LNCaP clone FGC (cell line): ENCODE measurements at regions not wholly inside any gene's neighbourhood (a gene's known extent, or its start where the extent isn't known, plus 50 kb on each side); places are given as distances from the start of the nearest gene placed in this dataset.

Experiments used
- DNase-seq: peaks from one replicate; pipeline ENCODE4 v3.0.0-alpha.2; 2011; ENCODE audit warnings: low read depth
- H3K4me3 ChIP-seq: 2 replicates; pipeline ENCODE4 v1.5.1; 2011; ENCODE audit warnings: mild to moderate bottlenecking, low read depth, low read length, control low read depth
- TF ChIP-seq, protein P1 (sequence below): IDR thresholded peaks from 2 replicates; pipeline ENCODE4 v1.5.1; 2012; ENCODE audit warnings: mild to moderate bottlenecking; ENCODE audit not compliant: control insufficient read depth, insufficient read depth; ENCODE audit errors: extremely low read depth

DNA sequence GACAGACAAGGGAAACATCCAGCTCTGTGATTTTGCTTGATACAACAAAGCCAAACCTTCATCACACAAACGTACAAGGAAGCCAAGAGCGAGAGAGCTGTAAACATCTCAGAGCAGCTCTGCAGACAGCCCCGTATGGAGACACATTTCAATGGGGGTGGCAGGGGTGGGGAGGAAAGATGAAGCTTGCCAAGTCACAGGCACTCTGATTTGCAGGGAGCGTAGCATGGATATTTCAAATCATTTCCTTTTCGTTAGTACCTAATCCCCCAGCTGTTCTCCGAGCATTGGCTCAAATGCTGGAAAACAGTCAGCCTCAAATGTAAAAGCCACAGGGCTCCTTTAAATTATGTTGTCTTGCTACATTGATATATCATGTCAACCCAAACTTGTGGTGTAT lies 458.9 kb upstream of the CADM1 start:
- TF ChIP-seq, protein P1, sequence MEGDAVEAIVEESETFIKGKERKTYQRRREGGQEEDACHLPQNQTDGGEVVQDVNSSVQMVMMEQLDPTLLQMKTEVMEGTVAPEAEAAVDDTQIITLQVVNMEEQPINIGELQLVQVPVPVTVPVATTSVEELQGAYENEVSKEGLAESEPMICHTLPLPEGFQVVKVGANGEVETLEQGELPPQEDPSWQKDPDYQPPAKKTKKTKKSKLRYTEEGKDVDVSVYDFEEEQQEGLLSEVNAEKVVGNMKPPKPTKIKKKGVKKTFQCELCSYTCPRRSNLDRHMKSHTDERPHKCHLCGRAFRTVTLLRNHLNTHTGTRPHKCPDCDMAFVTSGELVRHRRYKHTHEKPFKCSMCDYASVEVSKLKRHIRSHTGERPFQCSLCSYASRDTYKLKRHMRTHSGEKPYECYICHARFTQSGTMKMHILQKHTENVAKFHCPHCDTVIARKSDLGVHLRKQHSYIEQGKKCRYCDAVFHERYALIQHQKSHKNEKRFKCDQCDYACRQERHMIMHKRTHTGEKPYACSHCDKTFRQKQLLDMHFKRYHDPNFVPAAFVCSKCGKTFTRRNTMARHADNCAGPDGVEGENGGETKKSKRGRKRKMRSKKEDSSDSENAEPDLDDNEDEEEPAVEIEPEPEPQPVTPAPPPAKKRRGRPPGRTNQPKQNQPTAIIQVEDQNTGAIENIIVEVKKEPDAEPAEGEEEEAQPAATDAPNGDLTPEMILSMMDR: no peak
- no peak for DNase-seq
- H3K4me3 ChIP-seq: no peak overlapping the region

DNA sequence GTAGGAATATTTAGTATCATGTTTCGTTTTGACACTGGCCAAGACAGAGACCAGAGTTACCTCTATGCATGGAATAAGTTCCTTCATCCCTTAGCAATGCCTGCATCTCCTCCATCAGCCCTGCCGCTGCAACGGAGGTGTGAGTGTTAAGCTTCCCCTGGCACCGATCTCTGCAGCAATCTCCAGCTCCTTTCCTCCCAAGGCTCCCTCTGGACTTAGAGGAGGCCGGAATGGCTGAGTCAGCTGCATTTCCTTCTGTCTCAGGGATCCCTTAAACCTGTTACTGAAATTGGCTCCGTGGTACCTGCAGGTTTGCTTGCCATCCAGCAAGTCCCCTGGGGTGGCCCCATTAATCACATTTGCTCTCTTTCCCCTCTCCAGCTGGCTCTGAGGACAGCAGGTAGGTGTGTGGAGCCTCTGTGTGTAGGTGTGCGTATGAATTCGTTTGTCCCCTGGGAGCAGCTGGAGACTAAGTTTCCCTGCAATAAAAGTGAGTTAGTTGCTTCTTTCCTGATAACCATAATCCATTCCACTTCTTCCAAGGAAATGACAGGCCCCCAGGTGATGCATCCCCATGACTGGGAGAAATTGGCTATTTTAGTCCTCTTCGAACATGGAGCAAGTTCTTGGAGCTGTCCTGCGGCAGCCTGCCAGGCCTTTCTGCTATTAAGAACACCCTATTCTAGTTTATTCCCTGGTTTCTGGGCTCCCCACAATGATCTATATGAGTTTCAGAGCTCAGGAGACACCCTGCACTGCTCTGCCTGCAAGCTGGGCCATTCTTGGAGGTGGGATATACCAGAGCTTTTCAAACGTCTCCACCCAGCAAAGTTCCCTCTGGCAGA lies 457.2 kb upstream of the CADM1 start:
- DNase-seq: no peak
- TF ChIP-seq, protein P1: no peak
- H3K4me3 ChIP-seq: no peak overlapping the region

DNA sequence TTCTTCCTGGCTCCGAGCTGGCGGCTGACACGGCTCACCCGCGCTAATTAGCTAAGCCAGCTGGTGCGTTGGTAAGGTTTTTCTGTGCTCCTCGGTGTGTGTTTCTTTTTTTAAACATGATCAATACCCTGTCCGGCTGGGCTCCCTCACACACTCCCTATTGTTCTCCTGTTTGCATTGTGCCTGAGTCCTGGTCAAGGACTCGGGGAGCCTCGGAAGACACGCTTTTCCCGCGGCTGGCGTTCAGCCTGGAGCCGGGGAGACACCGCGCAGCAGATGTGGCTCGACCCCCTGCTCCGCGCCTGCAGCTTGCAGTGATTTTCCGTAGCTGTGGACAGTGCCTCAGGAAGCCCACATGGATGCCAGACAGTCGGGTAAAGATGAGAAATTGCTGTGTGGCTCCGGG lies 454.9 kb upstream of the CADM1 start:
- no peak for DNase-seq
- no peak overlapping the region for H3K4me3 ChIP-seq
- TF ChIP-seq, protein P1: no peak

DNA sequence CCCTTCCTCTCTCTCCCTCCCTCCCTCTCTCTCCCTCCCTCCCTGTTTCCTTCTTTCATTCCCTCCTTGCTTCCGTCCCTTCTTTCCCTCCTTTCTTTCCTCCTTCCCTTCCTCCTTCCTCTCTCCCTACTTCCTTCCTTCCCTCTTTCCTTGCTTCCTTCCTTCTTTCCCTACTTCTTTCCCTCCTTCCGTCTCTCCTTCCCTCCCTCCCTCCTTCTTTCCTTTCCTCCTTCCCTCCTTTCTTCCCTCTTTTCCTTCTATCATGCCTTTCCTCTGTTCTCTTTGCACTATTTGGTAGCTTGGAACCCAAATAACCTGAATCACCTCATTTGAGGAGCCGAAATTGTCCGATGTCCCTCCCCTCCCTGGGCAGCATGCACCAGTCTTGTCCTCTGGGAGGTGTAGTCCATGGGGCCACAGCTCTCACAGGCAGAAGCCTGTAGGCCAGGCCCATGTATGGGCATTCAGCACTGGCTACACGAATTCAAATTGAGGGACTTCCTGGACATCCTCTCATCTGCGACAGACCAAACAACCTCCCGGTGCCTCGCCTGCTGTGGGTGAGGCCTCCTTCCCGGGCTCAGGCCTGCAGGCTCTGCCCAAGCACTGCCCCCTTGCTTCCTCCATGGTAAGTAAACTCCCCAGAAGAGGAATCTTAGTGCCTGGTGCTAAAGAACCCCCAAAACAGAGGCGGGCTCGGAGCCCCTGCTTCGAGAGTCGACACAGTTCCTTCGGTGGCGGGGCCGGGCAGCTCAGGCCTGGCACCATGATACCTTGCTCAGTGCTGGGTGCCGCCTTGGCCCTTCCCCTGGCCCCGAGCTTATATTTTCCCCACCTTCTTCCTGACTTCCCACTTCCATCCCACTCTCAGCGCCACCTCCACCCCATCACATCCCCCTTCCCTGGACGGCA lies 454.1 kb upstream of the CADM1 start:
- DNase-seq: no peak
- TF ChIP-seq, protein P1: no peak
- no peak overlapping the region for H3K4me3 ChIP-seq

DNA sequence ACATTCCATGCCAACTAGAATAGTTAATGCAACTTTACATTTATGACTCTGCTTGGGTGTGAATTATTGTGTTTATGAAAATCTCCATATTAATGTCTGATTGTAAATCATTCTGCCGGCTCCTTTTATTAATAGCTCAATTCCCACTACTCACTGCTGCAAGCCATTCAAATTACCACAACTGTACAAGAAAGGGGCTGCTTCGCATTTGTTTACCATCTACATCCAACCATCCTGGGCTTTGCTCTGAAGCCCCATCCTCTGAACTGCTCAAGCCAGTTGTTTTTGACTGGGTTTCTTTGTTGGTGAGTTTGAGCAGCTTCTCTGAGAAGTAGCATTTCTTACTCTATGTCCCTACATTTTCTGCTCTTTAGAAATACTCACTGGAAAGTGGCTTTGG lies 451.6 kb upstream of the CADM1 start:
- DNase-seq: no peak
- TF ChIP-seq, protein P1: no peak
- no peak overlapping the region for H3K4me3 ChIP-seq

DNA sequence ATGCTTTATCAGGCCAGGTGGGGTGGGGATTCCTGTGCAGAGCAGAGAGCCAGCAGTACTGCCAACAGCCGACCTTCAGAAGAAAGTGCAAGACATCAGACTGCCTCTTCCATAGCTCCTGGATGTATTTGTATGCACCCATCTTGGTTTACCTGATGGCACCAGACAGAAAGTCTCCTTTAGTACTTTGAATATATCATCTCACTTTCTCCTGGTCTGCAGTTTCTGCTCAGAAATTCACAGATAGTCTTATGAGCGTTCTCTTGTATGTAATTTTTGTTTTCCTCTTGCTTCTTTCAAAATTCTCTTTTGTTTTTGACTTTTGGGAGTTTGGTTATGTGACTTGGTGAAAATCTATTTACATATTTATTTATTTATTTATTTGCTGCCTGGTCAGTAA lies 446.4 kb upstream of the CADM1 start:
- TF ChIP-seq, protein P1: no peak
- no peak overlapping the region for H3K4me3 ChIP-seq
- DNase-seq: no peak
